Cardiac muscle cell (in vitro differentiated cells and primary cell): ENCODE measurements at regions not wholly inside any gene's neighbourhood (a gene's known extent, or its start where the extent isn't known, plus 50 kb on each side); places are given as distances from the start of the nearest gene placed in this dataset.

ENCODE experiments used
- DNase-seq, 2 donors: peaks; one replicate each; pipeline versions ENCODE4 v3.0.0 to v3.0.0-alpha.2; 2010 to 2017; ENCODE audit warnings: low read depth in 1 of 2, low spot score in 1 of 2
- H3K27ac ChIP-seq: fragments of 200-600 bp; sonication (generic); 2 replicates; pipeline ENCODE4 v1.5.1; 2016
- H3K27me3 ChIP-seq: fragments of 200-600 bp; sonication (generic); 2 replicates; pipeline ENCODE4 v1.6.0; 2016; ENCODE audit warnings: control low read depth
- H3K36me3 ChIP-seq: fragments of 200-600 bp; sonication (generic); 2 replicates; pipeline ENCODE4 v1.5.1; 2016; ENCODE audit warnings: control low read depth
- H3K4me1 ChIP-seq: fragments of 200-600 bp; sonication (generic); 2 replicates; pipeline ENCODE4 v1.8.1; 2017; ENCODE audit warnings: low read depth, mild to moderate bottlenecking, mixed run types
- H3K4me3 ChIP-seq: fragments of 200-600 bp; sonication (generic); 2 replicates; pipeline ENCODE4 v1.5.1; 2016; ENCODE audit warnings: mild to moderate bottlenecking
- H3K9me3 ChIP-seq: fragments of 200-600 bp; sonication (generic); 2 replicates; pipeline ENCODE4 v1.5.1; 2017; ENCODE audit warnings: low read depth, mild to moderate bottlenecking, control low read depth
- TF ChIP-seq, protein P1 (sequence below): IDR thresholded peaks from 2 replicates; pipeline ENCODE4 v1.5.1; 2012; ENCODE audit warnings: low read depth, mild to moderate bottlenecking, low read length

DNA sequence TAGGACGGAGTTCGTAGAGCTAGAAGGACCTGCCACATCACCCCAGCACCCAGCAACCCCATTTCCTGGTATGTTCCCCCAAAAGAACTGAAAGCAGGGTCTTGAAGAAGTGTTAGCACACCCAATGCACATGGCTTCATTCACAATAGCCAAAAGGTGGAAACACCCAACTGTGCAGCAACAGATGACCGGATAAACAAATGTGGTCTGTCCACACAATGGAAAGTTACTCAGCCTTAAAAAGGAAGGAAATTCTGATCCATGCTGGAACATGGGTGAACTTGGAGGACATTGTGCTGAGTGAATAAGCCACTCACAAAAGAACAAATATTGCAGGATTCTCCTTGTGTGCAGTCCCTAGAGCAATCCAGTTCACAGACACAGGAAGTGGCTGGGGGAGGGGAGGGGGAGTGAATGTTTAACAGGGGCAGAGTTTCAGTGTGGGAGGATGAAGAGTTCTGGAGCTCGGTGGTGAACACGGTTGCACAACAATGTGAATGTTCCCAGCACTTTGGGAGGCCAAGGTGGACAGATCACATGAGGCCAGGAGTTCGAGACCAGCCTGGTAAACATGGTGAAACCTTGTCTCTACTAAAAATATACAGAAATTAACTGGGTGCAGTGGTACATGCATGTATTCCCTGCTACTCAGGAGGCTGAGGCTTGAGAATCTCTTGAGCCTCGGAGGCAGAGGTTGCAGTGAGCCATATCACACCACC lies 157.5 kb downstream of the NUP210 start:
- Histone ChIP-seq H3K27ac (peak overlapping the region; percentile 70), H3K27me3 (no peaks in the 10 kb centered on the region), H3K4me1 (peaks cover 42% of the 10 kb centered on the region), H3K9me3 (no peaks in the 10 kb centered on the region), H3K4me3 (no peak overlapping the region), H3K36me3 (no peaks in the 10 kb centered on the region)
- DNase-seq, result peak in 1 of 2 donors; percentile 46
- TF ChIP-seq, protein P1, sequence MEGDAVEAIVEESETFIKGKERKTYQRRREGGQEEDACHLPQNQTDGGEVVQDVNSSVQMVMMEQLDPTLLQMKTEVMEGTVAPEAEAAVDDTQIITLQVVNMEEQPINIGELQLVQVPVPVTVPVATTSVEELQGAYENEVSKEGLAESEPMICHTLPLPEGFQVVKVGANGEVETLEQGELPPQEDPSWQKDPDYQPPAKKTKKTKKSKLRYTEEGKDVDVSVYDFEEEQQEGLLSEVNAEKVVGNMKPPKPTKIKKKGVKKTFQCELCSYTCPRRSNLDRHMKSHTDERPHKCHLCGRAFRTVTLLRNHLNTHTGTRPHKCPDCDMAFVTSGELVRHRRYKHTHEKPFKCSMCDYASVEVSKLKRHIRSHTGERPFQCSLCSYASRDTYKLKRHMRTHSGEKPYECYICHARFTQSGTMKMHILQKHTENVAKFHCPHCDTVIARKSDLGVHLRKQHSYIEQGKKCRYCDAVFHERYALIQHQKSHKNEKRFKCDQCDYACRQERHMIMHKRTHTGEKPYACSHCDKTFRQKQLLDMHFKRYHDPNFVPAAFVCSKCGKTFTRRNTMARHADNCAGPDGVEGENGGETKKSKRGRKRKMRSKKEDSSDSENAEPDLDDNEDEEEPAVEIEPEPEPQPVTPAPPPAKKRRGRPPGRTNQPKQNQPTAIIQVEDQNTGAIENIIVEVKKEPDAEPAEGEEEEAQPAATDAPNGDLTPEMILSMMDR, result no peak

DNA sequence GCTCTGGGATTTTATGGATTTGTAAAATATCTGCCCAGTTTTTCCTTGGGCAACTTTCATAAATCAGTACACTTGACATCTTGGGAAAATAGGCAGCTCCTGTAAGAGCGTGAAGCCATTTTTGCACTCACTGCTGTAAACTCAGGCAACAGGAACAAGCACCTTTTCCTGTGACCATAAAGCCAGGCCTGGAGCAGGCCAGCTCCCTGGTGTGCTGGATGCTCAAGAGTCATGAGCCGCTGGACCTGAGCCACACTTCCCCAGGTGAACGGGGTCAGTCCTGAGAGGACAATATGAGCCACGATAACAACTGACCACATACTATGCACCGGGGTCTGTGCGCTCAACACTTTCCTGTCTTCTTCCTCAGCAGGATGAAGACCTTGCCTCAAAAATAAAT lies 158.2 kb downstream of the NUP210 start:
- no peak for DNase-seq
- H3K4me1 ChIP-seq, result peaks cover 42% of the 10 kb centered on the region

DNA sequence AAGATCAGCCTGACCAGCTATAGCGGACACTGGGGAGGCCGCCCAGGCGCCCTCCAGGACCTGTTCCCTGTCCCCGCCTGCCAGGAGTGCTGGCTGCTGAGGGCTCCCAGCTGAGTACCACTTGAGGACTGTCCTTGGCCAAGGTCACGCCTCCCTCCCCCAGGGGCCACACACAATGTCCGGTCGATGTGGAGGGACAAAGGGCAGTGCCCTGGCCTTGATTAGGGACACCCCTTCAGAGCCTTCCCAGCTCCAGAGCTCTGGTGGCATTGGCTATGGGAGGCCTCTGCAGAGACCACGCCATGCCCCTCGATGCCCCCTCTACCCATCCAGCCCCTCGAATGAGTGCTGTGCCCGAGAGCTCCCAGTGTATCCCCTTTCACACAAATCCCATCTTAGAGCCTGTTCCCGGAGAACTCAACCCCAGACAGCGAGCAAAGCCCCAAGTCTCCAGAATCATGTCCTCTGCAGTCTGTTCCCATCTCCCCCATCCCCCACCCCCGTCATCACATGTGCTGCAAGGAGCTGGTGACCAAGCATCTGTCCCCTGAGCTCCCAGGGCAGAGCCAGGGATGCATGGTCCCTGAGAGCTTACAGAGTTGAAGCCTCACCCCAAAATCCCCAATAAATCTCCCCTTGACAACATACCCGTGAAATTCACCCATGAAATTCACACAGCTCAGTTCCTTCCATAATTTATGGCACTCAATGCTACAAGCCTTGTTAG lies 158.9 kb downstream of the NUP210 start:
- DNase-seq, result peak in 1 of 2 donors; percentile 78
- Histone ChIP-seq H3K4me3 (no peak overlapping the region), H3K4me1 (peaks cover 42% of the 10 kb centered on the region)

More for the DNA sequence above, 158.2 kb downstream of the NUP210 start:
- H3K27ac ChIP-seq, result peak overlapping the region; percentile 70
- H3K9me3 ChIP-seq, result no peaks in the 10 kb centered on the region
- H3K36me3 ChIP-seq, result no peaks in the 10 kb centered on the region
- H3K27me3 ChIP-seq, result no peaks in the 10 kb centered on the region
- no peak overlapping the region for H3K4me3 ChIP-seq
- TF ChIP-seq, protein P1, result no peak

DNA sequence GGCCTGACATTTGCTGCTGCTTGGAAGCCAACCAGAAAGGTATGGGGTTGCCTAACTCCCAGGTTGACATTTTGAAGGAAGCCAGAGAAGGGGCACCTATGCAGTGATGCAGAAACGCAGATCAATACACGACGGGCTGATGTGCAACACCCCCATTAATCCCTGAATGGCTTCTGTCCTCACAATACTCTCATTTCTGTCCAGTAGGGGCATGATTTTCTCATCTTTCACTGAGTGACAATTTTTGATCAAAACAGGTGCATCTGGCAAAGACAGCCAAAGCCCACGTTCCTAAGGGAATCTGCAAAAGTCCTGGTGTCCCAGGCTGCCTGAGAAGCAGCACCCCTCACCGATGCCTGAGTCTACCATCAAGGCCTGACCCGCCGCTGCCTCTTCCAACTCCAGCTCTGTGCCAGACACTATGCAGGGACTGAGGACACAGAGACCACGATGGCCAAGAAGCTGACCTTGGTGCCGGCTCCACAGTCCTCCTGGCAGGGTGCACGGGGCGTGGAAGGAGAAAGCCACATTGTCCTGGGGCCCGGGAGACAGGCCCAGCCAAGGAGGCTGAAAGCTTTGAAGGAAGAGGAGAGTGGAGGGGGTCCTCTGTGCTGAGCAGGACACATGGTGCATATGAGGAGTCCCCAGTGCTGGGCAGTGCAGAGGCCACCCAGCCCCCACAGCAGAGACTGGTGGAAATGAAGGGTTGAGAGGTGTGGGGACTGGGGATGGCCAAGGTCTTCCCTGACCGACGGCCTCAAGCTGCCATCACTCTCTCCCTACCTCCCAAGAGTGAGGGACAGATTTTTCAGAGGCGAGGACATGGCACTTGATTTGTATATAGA lies 159.6 kb downstream of the NUP210 start:
- Histone ChIP-seq H3K9me3 (no peaks in the 10 kb centered on the region), H3K36me3 (no peaks in the 10 kb centered on the region), H3K4me3 (no peak overlapping the region), H3K4me1 (peaks cover 42% of the 10 kb centered on the region), H3K27ac (peak overlapping the region; percentile 70), H3K27me3 (no peaks in the 10 kb centered on the region)
- TF ChIP-seq, protein P1, result no peak
- no peak for DNase-seq

More for the DNA sequence above, 158.9 kb downstream of the NUP210 start:
- no peaks in the 10 kb centered on the region for H3K27me3 ChIP-seq
- no peaks in the 10 kb centered on the region for H3K9me3 ChIP-seq
- TF ChIP-seq, protein P1, result no peak
- H3K27ac ChIP-seq, result peak overlapping the region; percentile 70
- H3K36me3 ChIP-seq, result no peaks in the 10 kb centered on the region

DNA sequence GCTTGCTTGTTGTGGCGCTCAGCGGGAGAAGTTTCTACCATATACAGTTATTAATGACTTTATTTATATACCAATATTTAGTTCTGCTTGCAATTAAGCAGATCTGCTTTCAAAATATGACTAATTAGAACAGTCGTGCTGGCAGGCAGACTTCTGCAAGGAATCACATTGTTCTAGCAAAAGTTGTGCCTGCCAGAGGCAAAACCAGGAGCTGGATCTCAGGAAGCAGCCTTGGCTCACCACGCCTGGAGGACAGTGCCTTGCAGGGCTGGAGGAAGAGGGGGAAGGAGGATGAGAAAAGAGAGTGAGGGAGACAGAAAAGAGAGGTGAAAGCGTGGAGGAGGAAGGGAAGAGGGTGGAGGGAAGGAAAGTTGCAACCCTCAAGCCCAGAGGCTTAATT lies 160.3 kb downstream of the NUP210 start:
- H3K36me3 ChIP-seq, result no peaks in the 10 kb centered on the region
- TF ChIP-seq, protein P1, result no peak
- H3K4me3 ChIP-seq, result no peak overlapping the region
- H3K4me1 ChIP-seq, result peaks cover 42% of the 10 kb centered on the region
- H3K27ac ChIP-seq, result no peak overlapping the region
- no peak for DNase-seq
- H3K9me3 ChIP-seq, result no peaks in the 10 kb centered on the region
- no peaks in the 10 kb centered on the region for H3K27me3 ChIP-seq
